Adrenal gland (tissue), 9 donors: ENCODE measurements at regions not wholly inside any gene's neighbourhood (a gene's known extent, or its start where the extent isn't known, plus 50 kb on each side); places are given as distances from the start of the nearest gene placed in this dataset.
"Not testable (repeated sequence)": the region's sequence is repeated elsewhere in the genome, so short reads cannot be mapped to it uniquely, and the experiment has no call there.

Source experiments
- DNase-seq, 7 donors: peaks; one replicate each; pipeline ENCODE4 v3.0.0-alpha.2; 2019 to 2020
- H3K27ac ChIP-seq, 5 donors: fragments of 200-600 bp; sonication (generic) in 4 of 5; 1 replicate in 3 of 5; 2 replicates in 2 of 5; pipeline versions ENCODE4 v1.5.1 to v1.8.0; 2016 to 2020; ENCODE audit warnings: mild to moderate bottlenecking in 1 of 5
- H3K27me3 ChIP-seq: fragments of 200-600 bp; 2 replicates; pipeline ENCODE4 v1.8.0; 2021
- H3K36me3 ChIP-seq, 2 donors: fragments of 200-600 bp; replicated peaks in 1 of 2; 1 replicate in 1 of 2; 2 replicates in 1 of 2; pipeline versions ENCODE4 v1.5.1 to v1.8.0; 2018 to 2022
- H3K4me1 ChIP-seq, 2 donors: fragments of 200-600 bp; replicated peaks in 1 of 2; 1 replicate in 1 of 2; 2 replicates in 1 of 2; pipeline versions ENCODE4 v1.5.1 to v1.8.0; 2018 to 2021
- H3K4me3 ChIP-seq, 4 donors: fragments of 200-600 bp; sonication (generic) in 3 of 4; one replicate each; pipeline ENCODE4 v1.5.1; 2016 to 2018
- H3K9me3 ChIP-seq, 3 donors: fragments of 200-600 bp; sonication (generic) in 1 of 3; replicated peaks in 1 of 3; 1 replicate in 2 of 3; 2 replicates in 1 of 3; pipeline versions ENCODE4 v1.5.1 to v1.8.0; 2016 to 2021
- CTCF ChIP-seq, 6 experiments: fragments of 450-650 bp in 4 of 6; fragments of 200-600 bp in 2 of 6; sonication (generic) in 1 of 6; IDR thresholded peaks; 1 replicate in 5 of 6; 2 replicates in 1 of 6; pipeline versions ENCODE4 v1.5.1 to v1.8.0; 2016 to 2021; ENCODE audit warnings: antibody characterized with exemption in 6 of 6, mild to moderate bottlenecking in 2 of 6, moderate library complexity in 1 of 6
- WGBS, 4 donors: extraction: QIAGEN DNeasy Blood & Tissue Kit in 2 of 4; methylation state at CpG; one replicate each; pipeline versions ENCODE4 v1.1.5 to v1.1.7; 2013 to 2017; 5-methylcytosine and 5-hydroxymethylcytosine counted together
- intact Hi-C, 2 donors: fragments of 100-400 bp; cut with DNase I; formaldehyde crosslinking; loops; one replicate each; pipeline versions ENCODE4 v1.14.1 to v1.15.0; 2022 to 2023
- donor health status: healthy with polysubstance abuse.
- donor health status: Bipolar disorder and iron deficiency.
- donor health status: DM: yes; HTN: yes; CAD: no.
- donor health status: DM: no; HTN: no; CAD: no.
- donor health status: DM: no; HTN: no; CAD: no.

- DNase-seq, H3K27ac ChIP-seq, H3K9me3 ChIP-seq, intact Hi-C loops, H3K4me1 ChIP-seq, H3K4me3 ChIP-seq, H3K36me3 ChIP-seq, H3K27me3 ChIP-seq: not testable (repeated sequence)
- WGBS, 4 donors: 68 to 73% methylated on average over 3 to 36 of the region's 54 CpGs; no CpG with 5 or more reads in 2 of the 4 donors
Measured at GRCh38 chr22:10526079-10526478, 5001.9 kb upstream of the OR11H1 start.

- 33 to 60% methylated on average over 1 to 2 of the region's 4 CpGs; no CpG with 5 or more reads in 2 of the 4 donors for WGBS, 4 donors
- DNase-seq, intact Hi-C loops, H3K4me3 ChIP-seq, H3K36me3 ChIP-seq, H3K4me1 ChIP-seq, H3K9me3 ChIP-seq, H3K27me3 ChIP-seq, H3K27ac ChIP-seq: not testable (repeated sequence)
Measured at GRCh38 chr22:10531141-10531540, 4996.9 kb upstream of the OR11H1 start.

- H3K9me3 ChIP-seq, H3K27ac ChIP-seq, intact Hi-C loops, H3K36me3 ChIP-seq, H3K27me3 ChIP-seq, H3K4me1 ChIP-seq, H3K4me3 ChIP-seq: not testable (repeated sequence)
- peak in 1 of 7 donors; percentile 3 for DNase-seq
- WGBS, 4 donors: 62 to 74% (median 67%) methylated on average over 6 to 42 of the region's 42 CpGs
Measured at GRCh38 chr22:10572531-10572930, 4955.5 kb upstream of the OR11H1 start.

- intact Hi-C loops, H3K27ac ChIP-seq, H3K4me1 ChIP-seq, H3K4me3 ChIP-seq, H3K36me3 ChIP-seq, DNase-seq, H3K27me3 ChIP-seq, H3K9me3 ChIP-seq: not testable (repeated sequence)
- WGBS, 4 donors: no CpG with 5 or more reads among the region's 2 CpGs
Measured at GRCh38 chr22:10601071-10601470, 4926.9 kb upstream of the OR11H1 start.

- WGBS, 4 donors: 75% methylated on average over 2 of the region's 15 CpGs; no CpG with 5 or more reads in 3 of the 4 donors
- H3K4me3 ChIP-seq, H3K27me3 ChIP-seq, H3K9me3 ChIP-seq, H3K4me1 ChIP-seq, H3K36me3 ChIP-seq, DNase-seq, H3K27ac ChIP-seq, intact Hi-C loops: not testable (repeated sequence)
Measured at GRCh38 chr22:10631961-10632360, 4896.0 kb upstream of the OR11H1 start.

- DNase-seq, intact Hi-C loops: not testable (repeated sequence)
- WGBS, 4 donors: 54% methylated on average over 1 of the region's 3 CpGs; no CpG with 5 or more reads in 3 of the 4 donors
Measured at GRCh38 chr22:10635341-10635740, 4892.7 kb upstream of the OR11H1 start.

GRCh38 chr22:10662818-10663217 lies 4865.2 kb upstream of the OR11H1 start:
- WGBS, 4 donors: 58 to 70% (median 67%) methylated on average over 9 to 14 of the region's 14 CpGs
- H3K4me1 ChIP-seq, H3K4me3 ChIP-seq, H3K27ac ChIP-seq, H3K27me3 ChIP-seq, H3K36me3 ChIP-seq, DNase-seq, intact Hi-C loops, H3K9me3 ChIP-seq: not testable (repeated sequence)

More at GRCh38 chr22:10635341-10635740, 4892.7 kb upstream of the OR11H1 start:
- H3K4me1 ChIP-seq, H3K4me3 ChIP-seq, H3K9me3 ChIP-seq, H3K27ac ChIP-seq, H3K36me3 ChIP-seq, H3K27me3 ChIP-seq: not testable (repeated sequence)

- H3K9me3 ChIP-seq, DNase-seq, H3K4me3 ChIP-seq, H3K27ac ChIP-seq, intact Hi-C loops, H3K4me1 ChIP-seq, H3K27me3 ChIP-seq, H3K36me3 ChIP-seq: not testable (repeated sequence)
- TF ChIP-seq CTCF (IDR thresholded peaks at IDR 0.05): peak in 1 of 6 experiments; percentile 18
- 20 to 26% (median 21%) methylated on average over 4 to 6 of the region's 6 CpGs for WGBS, 4 donors
Measured at GRCh38 chr22:10673065-10673464, 4854.9 kb upstream of the OR11H1 start.

- 6 to 26% (median 9%) methylated on average over 3 of the region's 3 CpGs for WGBS, 4 donors
- H3K9me3 ChIP-seq, H3K36me3 ChIP-seq, H3K4me1 ChIP-seq, DNase-seq, H3K27me3 ChIP-seq, H3K4me3 ChIP-seq, intact Hi-C loops, H3K27ac ChIP-seq: not testable (repeated sequence)
Measured at GRCh38 chr22:10678720-10679119, 4849.3 kb upstream of the OR11H1 start.

- 64 to 90% methylated on average over 1 of the region's 2 CpGs; no CpG with 5 or more reads in 2 of the 4 donors for WGBS, 4 donors
- H3K4me3 ChIP-seq, H3K27ac ChIP-seq, DNase-seq, H3K9me3 ChIP-seq, H3K27me3 ChIP-seq, H3K4me1 ChIP-seq, intact Hi-C loops, H3K36me3 ChIP-seq: not testable (repeated sequence)
Measured at GRCh38 chr22:10685436-10685835, 4842.6 kb upstream of the OR11H1 start.

GRCh38 chr22:10687256-10687655 lies 4840.7 kb upstream of the OR11H1 start:
- H3K4me1 ChIP-seq, H3K4me3 ChIP-seq, H3K36me3 ChIP-seq, H3K9me3 ChIP-seq, H3K27me3 ChIP-seq, intact Hi-C loops, H3K27ac ChIP-seq: not testable (repeated sequence)
- 26 to 44% (median 42%) methylated on average over 3 to 4 of the region's 4 CpGs for WGBS, 4 donors
- peak in 4 of 7 donors; percentile 8 to 49 (median 24) for DNase-seq
